ENCODE measurements at regions not wholly inside any gene's neighbourhood (a gene's known extent, or its start where the extent isn't known, plus 50 kb on each side); places are given as distances from the start of the nearest gene placed in this dataset.
"Not testable (repeated sequence)": the region's sequence is repeated elsewhere in the genome, so short reads cannot be mapped to it uniquely, and the experiment has no call there.

- no peak for DNase-seq (ENCODE audit: low read depth in 2 of 2, low spot score in 1 of 2)
Observed at GRCh38 chr21:14617040-14617393, 70.9 kb upstream of the SAMSN1 start.

- DNase-seq (ENCODE audit: low read depth in 2 of 2, low spot score in 1 of 2): no peak
Observed at GRCh38 chr21:14616380-14617039, 70.4 kb upstream of the SAMSN1 start.

GRCh38 chr21:14615359-14615974, 69.4 kb upstream of the SAMSN1 start:
- no peak for DNase-seq (ENCODE audit: low read depth in 2 of 2, low spot score in 1 of 2)

GRCh38 chr21:14614287-14614686, 68.2 kb upstream of the SAMSN1 start:
- no peak for DNase-seq (ENCODE audit: low read depth in 2 of 2, low spot score in 1 of 2)

- DNase-seq (ENCODE audit: low read depth in 2 of 2, low spot score in 1 of 2): no peak
Observed at GRCh38 chr21:14613486-14614224, 67.5 kb upstream of the SAMSN1 start.

- not testable (repeated sequence) for DNase-seq (ENCODE audit: low read depth in 2 of 2, low spot score in 1 of 2)
Observed at GRCh38 chr21:14610119-14610518, 64.0 kb upstream of the SAMSN1 start.

- DNase-seq (ENCODE audit: low read depth in 2 of 2, low spot score in 1 of 2): no peak
Observed at GRCh38 chr21:14609274-14609673, 63.2 kb upstream of the SAMSN1 start.

GRCh38 chr21:14607262-14607661, 61.1 kb upstream of the SAMSN1 start:
- DNase-seq (ENCODE audit: low read depth in 2 of 2, low spot score in 1 of 2): no peak

- DNase-seq (ENCODE audit: low read depth in 2 of 2, low spot score in 1 of 2): no peak
Observed at GRCh38 chr21:14603202-14603601, 57.1 kb upstream of the SAMSN1 start.

- DNase-seq (ENCODE audit: low read depth in 2 of 2, low spot score in 1 of 2): no peak
Observed at GRCh38 chr21:14602382-14602958, 56.4 kb upstream of the SAMSN1 start.

- no peak for DNase-seq (ENCODE audit: low read depth in 2 of 2, low spot score in 1 of 2)
Observed at GRCh38 chr21:14600569-14601297, 54.6 kb upstream of the SAMSN1 start.

- no peak for DNase-seq (ENCODE audit: low read depth in 2 of 2, low spot score in 1 of 2)
Observed at GRCh38 chr21:14598065-14598464, 52.0 kb upstream of the SAMSN1 start.

All from stimulated activated CD8-positive, alpha-beta memory T cell treated with anti-CD3 and anti-CD28 coated beads, Interleukin-4, amount 100 ng/mL, for 1 hour (primary cell).